HUES48 (cell line): ENCODE measurements at regions not wholly inside any gene's neighbourhood (a gene's known extent, or its start where the extent isn't known, plus 50 kb on each side); places are given as distances from the start of the nearest gene placed in this dataset.

Source experiments
- H3K27ac ChIP-seq: one replicate; pipeline ENCODE4 v1.7.0; 2013; ENCODE audit warnings: low read depth, low read length, inconsistent platforms
- H3K27me3 ChIP-seq: 2 replicates; pipeline ENCODE4 v1.6.1; 2013; ENCODE audit warnings: mild to moderate bottlenecking, low read length; ENCODE audit not compliant: control insufficient read depth, insufficient read depth
- H3K36me3 ChIP-seq: 2 replicates; pipeline ENCODE4 v1.6.1; 2013; ENCODE audit warnings: low read length; ENCODE audit not compliant: control insufficient read depth, insufficient read depth
- H3K4me1 ChIP-seq: 2 replicates; pipeline ENCODE4 v1.6.1; 2013; ENCODE audit warnings: mild to moderate bottlenecking, low read length; ENCODE audit not compliant: control insufficient read depth, insufficient read depth
- H3K4me3 ChIP-seq: 2 replicates; pipeline ENCODE4 v1.5.1; 2013; ENCODE audit warnings: mild to moderate bottlenecking, low read depth, low read length
- H3K9ac ChIP-seq: 2 replicates; pipeline ENCODE4 v1.6.1; 2013; ENCODE audit warnings: mild to moderate bottlenecking, low read depth, low read length, moderate library complexity
- H3K9me3 ChIP-seq: 2 replicates; pipeline ENCODE4 v1.6.1; 2013; ENCODE audit warnings: low read length; ENCODE audit not compliant: control insufficient read depth, insufficient read depth

GRCh38 chr4:124019749-124020549, 623.4 kb downstream of the SPRY1 start:
- no peaks in the 10 kb centered on the region for H3K4me1 ChIP-seq
- H3K9me3 ChIP-seq: no peaks in the 10 kb centered on the region
- no peak overlapping the region for H3K9ac ChIP-seq
- no peaks in the 10 kb centered on the region for H3K27me3 ChIP-seq
- H3K36me3 ChIP-seq: no peaks in the 10 kb centered on the region
- no peak overlapping the region for H3K4me3 ChIP-seq
- H3K27ac ChIP-seq: no peak overlapping the region

GRCh38 chr4:124025000-124025399, 628.4 kb downstream of the SPRY1 start:
- H3K9ac ChIP-seq: no peak overlapping the region
- no peak overlapping the region for H3K27ac ChIP-seq
- no peaks in the 10 kb centered on the region for H3K9me3 ChIP-seq
- no peaks in the 10 kb centered on the region for H3K4me1 ChIP-seq
- H3K4me3 ChIP-seq: no peak overlapping the region
- H3K36me3 ChIP-seq: no peaks in the 10 kb centered on the region
- no peaks in the 10 kb centered on the region for H3K27me3 ChIP-seq

GRCh38 chr4:124025428-124025827, 628.8 kb downstream of the SPRY1 start:
- no peaks in the 10 kb centered on the region for H3K9me3 ChIP-seq
- H3K4me1 ChIP-seq: no peaks in the 10 kb centered on the region
- no peaks in the 10 kb centered on the region for H3K36me3 ChIP-seq
- H3K27me3 ChIP-seq: no peaks in the 10 kb centered on the region
- H3K9ac ChIP-seq: no peak overlapping the region
- H3K4me3 ChIP-seq: no peak overlapping the region
- H3K27ac ChIP-seq: no peak overlapping the region

DNA sequence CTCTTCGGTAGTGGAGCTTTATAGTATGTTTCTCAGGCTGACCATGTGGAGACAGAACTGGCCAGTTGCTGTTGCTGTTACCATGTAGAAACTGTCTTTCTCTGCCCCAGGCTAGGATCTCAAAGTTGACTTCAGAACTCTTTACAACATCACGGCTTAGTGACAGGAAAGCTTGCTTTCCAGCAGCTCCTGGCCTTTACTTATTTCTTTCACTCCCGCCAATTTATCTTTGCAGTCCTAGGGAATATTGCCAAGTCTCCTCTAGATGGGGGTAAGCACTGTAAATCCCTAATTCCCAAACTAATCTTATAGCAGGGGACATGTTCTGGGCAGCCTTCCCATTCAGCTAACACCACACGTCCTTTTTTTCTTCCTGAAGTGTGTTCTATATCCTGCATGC, 631.6 kb downstream of the SPRY1 start:
- no peaks in the 10 kb centered on the region for H3K27me3 ChIP-seq
- H3K9ac ChIP-seq: no peak overlapping the region
- no peak overlapping the region for H3K27ac ChIP-seq
- no peaks in the 10 kb centered on the region for H3K4me1 ChIP-seq
- no peaks in the 10 kb centered on the region for H3K36me3 ChIP-seq
- H3K4me3 ChIP-seq: no peak overlapping the region
- H3K9me3 ChIP-seq: no peaks in the 10 kb centered on the region

DNA sequence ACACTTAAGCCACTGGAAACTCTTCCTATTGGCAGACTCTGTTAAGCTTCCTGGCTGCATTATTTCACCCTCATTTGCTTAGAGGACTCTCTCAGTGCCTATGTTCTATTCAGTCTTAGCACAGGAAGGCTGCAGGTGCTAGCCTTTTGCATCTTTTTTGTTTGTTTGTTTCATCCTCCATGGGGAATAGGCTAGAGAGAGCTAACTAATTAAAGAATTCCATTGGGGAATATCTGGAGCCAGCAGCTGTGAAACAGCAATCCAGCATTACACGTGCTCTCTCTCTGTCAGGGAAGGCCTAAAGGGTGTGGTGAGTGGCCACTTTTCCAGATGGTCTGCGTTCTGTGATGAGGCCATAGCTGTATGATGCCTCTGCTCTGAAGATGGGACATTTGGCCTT, 633.6 kb downstream of the SPRY1 start:
- H3K27ac ChIP-seq: no peak overlapping the region
- H3K4me1 ChIP-seq: no peaks in the 10 kb centered on the region
- H3K27me3 ChIP-seq: no peaks in the 10 kb centered on the region
- H3K9me3 ChIP-seq: no peaks in the 10 kb centered on the region
- H3K9ac ChIP-seq: no peak overlapping the region
- no peaks in the 10 kb centered on the region for H3K36me3 ChIP-seq
- no peak overlapping the region for H3K4me3 ChIP-seq

DNA sequence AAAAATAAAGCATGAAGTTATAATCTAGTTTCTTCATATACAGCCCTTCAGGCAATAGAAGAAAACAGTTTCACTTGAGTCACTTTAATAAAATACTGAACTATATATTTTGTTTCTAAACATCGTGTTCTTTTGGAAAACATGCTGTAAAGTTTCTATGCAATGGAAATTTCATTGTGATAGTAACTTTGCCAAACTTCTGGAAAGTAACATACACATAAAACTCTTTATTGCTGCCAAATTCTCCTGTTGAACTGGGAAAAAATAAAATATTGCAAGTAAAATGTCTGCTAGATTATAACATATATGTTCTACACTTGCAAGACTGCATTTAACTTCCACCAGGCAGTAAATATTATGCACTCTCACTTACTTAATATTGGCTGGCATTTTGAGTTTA, 635.4 kb downstream of the SPRY1 start:
- H3K4me1 ChIP-seq: no peaks in the 10 kb centered on the region

DNA sequence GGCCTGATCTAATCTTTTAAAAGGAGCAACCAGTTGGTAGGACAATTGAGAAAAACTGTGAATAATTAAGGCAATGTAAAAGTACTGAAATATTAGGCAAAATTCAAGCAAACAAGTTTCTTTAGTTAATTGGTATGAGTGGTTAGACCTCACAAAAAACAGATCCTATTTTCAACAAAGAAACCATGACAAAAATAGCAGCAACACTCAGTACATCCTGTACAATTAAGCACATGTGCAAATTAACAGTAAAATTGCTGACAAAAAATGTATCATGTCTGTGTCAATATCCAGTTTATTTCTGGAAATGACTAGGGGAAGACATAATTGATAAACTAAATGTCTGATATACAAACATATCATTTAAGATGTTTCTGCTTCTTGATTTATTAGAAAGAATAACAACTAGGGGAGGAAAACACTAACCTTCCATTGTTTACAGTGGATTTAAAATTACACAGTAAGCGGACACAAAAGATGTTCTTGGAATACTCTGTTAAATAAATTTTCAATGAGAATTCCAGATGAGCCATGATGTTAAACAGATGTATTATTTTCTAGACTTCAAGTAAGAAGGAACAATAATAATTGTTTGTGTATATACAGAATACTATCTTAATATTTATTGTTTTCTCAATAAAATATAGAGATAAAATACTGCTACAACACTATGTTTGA, 638.9 kb downstream of the SPRY1 start:
- Histone ChIP-seq H3K27ac (no peak overlapping the region), H3K9ac (no peak overlapping the region), H3K4me3 (no peak overlapping the region), H3K36me3 (no peaks in the 10 kb centered on the region), H3K4me1 (no peaks in the 10 kb centered on the region), H3K27me3 (no peaks in the 10 kb centered on the region), H3K9me3 (no peaks in the 10 kb centered on the region)

More for the DNA sequence above, 635.4 kb downstream of the SPRY1 start:
- Histone ChIP-seq H3K4me3 (no peak overlapping the region), H3K36me3 (no peaks in the 10 kb centered on the region), H3K9me3 (no peaks in the 10 kb centered on the region), H3K9ac (no peak overlapping the region), H3K27me3 (no peaks in the 10 kb centered on the region), H3K27ac (no peak overlapping the region)

GRCh38 chr4:124037236-124037635, 640.6 kb downstream of the SPRY1 start:
- H3K27ac ChIP-seq: no peak overlapping the region
- H3K9me3 ChIP-seq: no peaks in the 10 kb centered on the region
- no peaks in the 10 kb centered on the region for H3K4me1 ChIP-seq
- H3K36me3 ChIP-seq: no peaks in the 10 kb centered on the region
- H3K9ac ChIP-seq: no peak overlapping the region
- H3K27me3 ChIP-seq: no peaks in the 10 kb centered on the region
- H3K4me3 ChIP-seq: no peak overlapping the region

GRCh38 chr4:124044330-124044729, 647.7 kb downstream of the SPRY1 start:
- Histone ChIP-seq H3K27ac (no peak overlapping the region), H3K4me1 (no peaks in the 10 kb centered on the region), H3K4me3 (no peak overlapping the region), H3K36me3 (no peaks in the 10 kb centered on the region), H3K9me3 (no peaks in the 10 kb centered on the region), H3K27me3 (no peaks in the 10 kb centered on the region), H3K9ac (no peak overlapping the region)

DNA sequence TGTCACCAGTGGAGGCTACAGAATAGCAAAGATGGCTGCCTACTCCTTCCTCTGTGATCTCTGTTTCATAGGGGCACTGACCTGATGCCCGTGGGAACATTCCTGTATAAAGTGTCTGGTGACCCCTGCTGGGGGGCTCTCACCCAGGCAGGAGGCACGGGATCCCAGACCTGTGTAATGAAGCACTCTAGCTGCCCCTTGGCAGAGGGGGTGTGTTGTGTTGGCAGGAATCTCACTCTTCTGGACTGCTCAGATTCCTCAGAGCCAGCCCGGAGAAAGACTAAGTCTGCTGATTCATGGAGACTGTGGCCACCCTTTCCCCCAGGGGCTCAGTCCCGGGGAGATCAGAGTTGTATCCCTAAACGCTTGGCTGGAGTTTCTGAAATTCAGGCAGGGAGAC, 648.3 kb downstream of the SPRY1 start:
- Histone ChIP-seq H3K4me3 (no peak overlapping the region), H3K9ac (no peak overlapping the region), H3K27ac (no peak overlapping the region), H3K9me3 (no peaks in the 10 kb centered on the region), H3K27me3 (no peaks in the 10 kb centered on the region), H3K4me1 (no peaks in the 10 kb centered on the region), H3K36me3 (no peaks in the 10 kb centered on the region)

DNA sequence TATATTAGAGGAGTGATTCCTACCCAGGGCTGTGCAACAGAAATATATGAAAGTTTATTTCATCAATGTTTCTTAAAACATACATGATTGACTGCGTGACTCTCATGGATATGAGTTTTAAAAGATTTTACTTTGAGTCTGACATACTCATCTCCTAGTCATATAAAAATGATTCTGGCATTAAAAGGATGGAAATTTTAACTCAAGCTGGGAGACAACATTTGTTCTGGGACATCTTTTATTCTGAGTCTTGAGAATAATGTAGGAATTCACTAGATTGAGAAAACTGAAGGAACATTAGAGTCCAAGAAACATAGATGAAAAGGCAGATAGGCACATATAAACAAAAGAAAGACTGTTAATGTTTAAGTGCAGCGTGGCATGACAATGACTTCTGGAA, 649.6 kb downstream of the SPRY1 start:
- no peaks in the 10 kb centered on the region for H3K36me3 ChIP-seq
- no peak overlapping the region for H3K9ac ChIP-seq
- no peaks in the 10 kb centered on the region for H3K27me3 ChIP-seq
- H3K9me3 ChIP-seq: no peaks in the 10 kb centered on the region
- H3K4me3 ChIP-seq: no peak overlapping the region
- no peak overlapping the region for H3K27ac ChIP-seq
- H3K4me1 ChIP-seq: no peaks in the 10 kb centered on the region
